BJ (cell line): ENCODE measurements at regions not wholly inside any gene's neighbourhood (a gene's known extent, or its start where the extent isn't known, plus 50 kb on each side); places are given as distances from the start of the nearest gene placed in this dataset.

ENCODE experiments used
- CTCF ChIA-PET: fragments of 350-600 bp; formaldehyde crosslinking; extraction: SDS; loops from one replicate; lab custom pipeline; 2021; ENCODE audit warnings: antibody characterized with exemption, inconsistent platforms; lab: Yijun Ruan, JAX
- POLR2A ChIA-PET: fragments of 300-600 bp; sonication (Branson Sonifier 250); formaldehyde crosslinking; extraction: SDS; loops from one replicate; lab custom pipeline; 2021; ENCODE audit warnings: antibody characterized with exemption; lab: Charles Lee
- DNase-seq: peaks from one replicate; pipeline ENCODE4 v3.0.0-alpha.2; 2011; ENCODE audit warnings: low read depth
- H3K27me3 ChIP-seq: 2 replicates; pipeline ENCODE4 v1.6.0; 2011; ENCODE audit warnings: low read length; ENCODE audit not compliant: control insufficient read depth, insufficient read depth
- H3K36me3 ChIP-seq: 2 replicates; pipeline ENCODE4 v1.5.1; 2011; ENCODE audit warnings: low read length; ENCODE audit not compliant: control insufficient read depth, insufficient read depth
- H3K4me3 ChIP-seq: 2 replicates; pipeline ENCODE4 v1.5.1; 2011; ENCODE audit warnings: low read depth, mild to moderate bottlenecking, control low read depth, low read length
- CTCF ChIP-seq: IDR thresholded peaks from 2 replicates; pipeline ENCODE4 v1.5.1; 2011; ENCODE audit warnings: low read depth, mild to moderate bottlenecking, control low read depth, inconsistent platforms, low read length, moderate library complexity; ENCODE audit not compliant: insufficient read depth

- Histone ChIP-seq H3K36me3 (no peaks in the 10 kb centered on the region), H3K27me3 (no peaks in the 10 kb centered on the region; the same call in 1 of the 2 replicates), H3K4me3 (no peak overlapping the region)
- no peak for DNase-seq
- TF ChIP-seq CTCF: no peak
- ChIA-PET CTCF (no interaction called here), POLR2A (no interaction called here)
Measured at GRCh38 chr15:31555022-31555421, 228.4 kb downstream of the KLF13 start.

- no peaks in the 10 kb centered on the region; the same call in 1 of the 2 replicates for H3K27me3 ChIP-seq
- H3K36me3 ChIP-seq: no peaks in the 10 kb centered on the region
- TF ChIP-seq CTCF: no peak
- no peak for DNase-seq
- H3K4me3 ChIP-seq: no peak overlapping the region
- ChIA-PET CTCF (interaction anchor here (2.0 kb wide), 1 partner anchor 10 kb away, joined by 4 read pairs; no protein-coding TSS in a partner anchor), POLR2A (no interaction called here)
Measured at GRCh38 chr15:31556494-31557150, 230.0 kb downstream of the KLF13 start.

GRCh38 chr15:31557899-31558298 is 231.3 kb downstream of the KLF13 start:
- ChIA-PET CTCF (no interaction called here), POLR2A (no interaction called here)
- Histone ChIP-seq H3K4me3 (no peak overlapping the region), H3K27me3 (no peaks in the 10 kb centered on the region; the same call in 1 of the 2 replicates), H3K36me3 (no peaks in the 10 kb centered on the region)
- no peak for TF ChIP-seq CTCF
- DNase-seq: no peak

- ChIA-PET POLR2A (no interaction called here), CTCF (no interaction called here)
- DNase-seq: no peak
- TF ChIP-seq CTCF: no peak
- Histone ChIP-seq H3K36me3 (no peaks in the 10 kb centered on the region), H3K4me3 (no peak overlapping the region), H3K27me3 (no peaks in the 10 kb centered on the region; the same call in 1 of the 2 replicates)
Measured at GRCh38 chr15:31558840-31559239, 232.2 kb downstream of the KLF13 start.

- no peak for DNase-seq
- H3K27me3 ChIP-seq: no peaks in the 10 kb centered on the region; the same call in 1 of the 2 replicates
- H3K4me3 ChIP-seq: no peak overlapping the region
- H3K36me3 ChIP-seq: no peaks in the 10 kb centered on the region
- no peak for TF ChIP-seq CTCF
- CTCF ChIA-PET: no interaction called here
- POLR2A ChIA-PET: no interaction called here
Measured at GRCh38 chr15:31559786-31560185, 233.2 kb downstream of the KLF13 start.
